ENCODE measurements at regions not wholly inside any gene's neighbourhood (a gene's known extent, or its start where the extent isn't known, plus 50 kb on each side); places are given as distances from the start of the nearest gene placed in this dataset.

DNA sequence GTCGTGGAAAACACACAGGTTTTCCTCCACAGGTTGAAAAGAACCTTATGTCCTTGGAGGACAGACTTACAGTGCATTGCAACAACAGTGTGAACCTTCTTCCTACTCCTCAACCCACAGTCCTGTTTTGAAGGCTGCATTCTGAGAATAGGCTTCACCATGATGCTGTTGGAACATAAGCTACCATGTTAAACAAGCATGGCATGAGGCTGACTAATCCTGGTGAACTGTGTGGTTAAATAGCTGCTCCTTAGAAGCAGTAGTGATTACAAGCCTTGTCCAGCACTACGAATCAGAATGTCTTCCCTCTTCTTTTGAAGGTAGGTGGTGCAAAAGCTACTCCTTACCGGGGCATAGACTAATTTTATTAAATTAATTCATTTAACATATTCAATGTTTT is 368.5 kb upstream of the EPHA7 start:
- H3K9me3 ChIP-seq (replicated peaks; ENCODE audit: control insufficient read depth, insufficient read depth, low read length): no peaks in the 10 kb centered on the region
- H3K4me2 ChIP-seq (ENCODE audit: insufficient read depth, low read length): no peak overlapping the region
- FAIRE-seq (no peak), DNase-seq (ENCODE audit: low read depth, low spot score) (no peak)
- intact Hi-C loops (cut with micrococcal nuclease): loop anchor here (5.0 kb wide), 1 partner anchor 111 kb away; no protein-coding TSS in a partner anchor
- no peak overlapping the region for H3K27ac ChIP-seq (ENCODE audit: insufficient read depth, low read depth, low read length)
- dilution Hi-C loops (cut with MboI; ENCODE audit: extremely low pct_ligation_motif_present, low sequenced_read_pairs): no loop called here
- no peak overlapping the region for H3K9ac ChIP-seq (replicated peaks; ENCODE audit: extremely low read depth, insufficient read depth, low read length)
- no peaks in the 10 kb centered on the region for H3K9me1 ChIP-seq (replicated peaks; ENCODE audit: control insufficient read depth, extremely low read depth, insufficient read depth, low read length)
- no peak overlapping the region for H2AFZ ChIP-seq (ENCODE audit: low read depth, low read length)
- CTCF ChIA-PET: interaction anchor here (0.7 kb wide), 1 partner anchor 11 kb away, joined by 4 read pairs; no protein-coding TSS in a partner anchor
- TF ChIP-seq EZH2 (IDR thresholded peaks at IDR 0.05; ENCODE audit: borderline replicate concordance, low read depth, low read length, severe bottlenecking): no peak
- TF ChIP-seq FOS (IDR thresholded peaks at IDR 0.05; ENCODE audit: borderline replicate concordance, insufficient read depth, low read length): no peak
- no peak for TF ChIP-seq POLR2AphosphoS5 (IDR thresholded peaks at IDR 0.05; ENCODE audit: insufficient read depth, low read depth, low read length)
- TF ChIP-seq, protein P1, sequence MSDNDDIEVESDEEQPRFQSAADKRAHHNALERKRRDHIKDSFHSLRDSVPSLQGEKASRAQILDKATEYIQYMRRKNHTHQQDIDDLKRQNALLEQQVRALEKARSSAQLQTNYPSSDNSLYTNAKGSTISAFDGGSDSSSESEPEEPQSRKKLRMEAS (IDR thresholded peaks at IDR 0.05; ENCODE audit: insufficient read depth, insufficient read length): no peak
- no peak for TF ChIP-seq MYC (IDR thresholded peaks at IDR 0.05; ENCODE audit: low read depth, low read length)
- no peak for TF ChIP-seq GATA2 (IDR thresholded peaks at IDR 0.05; ENCODE audit: insufficient read depth, insufficient read length, low read depth, low read length)
- TF ChIP-seq, protein P2, sequence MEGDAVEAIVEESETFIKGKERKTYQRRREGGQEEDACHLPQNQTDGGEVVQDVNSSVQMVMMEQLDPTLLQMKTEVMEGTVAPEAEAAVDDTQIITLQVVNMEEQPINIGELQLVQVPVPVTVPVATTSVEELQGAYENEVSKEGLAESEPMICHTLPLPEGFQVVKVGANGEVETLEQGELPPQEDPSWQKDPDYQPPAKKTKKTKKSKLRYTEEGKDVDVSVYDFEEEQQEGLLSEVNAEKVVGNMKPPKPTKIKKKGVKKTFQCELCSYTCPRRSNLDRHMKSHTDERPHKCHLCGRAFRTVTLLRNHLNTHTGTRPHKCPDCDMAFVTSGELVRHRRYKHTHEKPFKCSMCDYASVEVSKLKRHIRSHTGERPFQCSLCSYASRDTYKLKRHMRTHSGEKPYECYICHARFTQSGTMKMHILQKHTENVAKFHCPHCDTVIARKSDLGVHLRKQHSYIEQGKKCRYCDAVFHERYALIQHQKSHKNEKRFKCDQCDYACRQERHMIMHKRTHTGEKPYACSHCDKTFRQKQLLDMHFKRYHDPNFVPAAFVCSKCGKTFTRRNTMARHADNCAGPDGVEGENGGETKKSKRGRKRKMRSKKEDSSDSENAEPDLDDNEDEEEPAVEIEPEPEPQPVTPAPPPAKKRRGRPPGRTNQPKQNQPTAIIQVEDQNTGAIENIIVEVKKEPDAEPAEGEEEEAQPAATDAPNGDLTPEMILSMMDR (IDR thresholded peaks at IDR 0.05; ENCODE audit: extremely low read depth in 1 of 2, insufficient read depth in 1 of 2, low read depth in 1 of 2, low read length in 2 of 2): no peak
- TF ChIP-seq POLR2A (IDR thresholded peaks at IDR 0.05; ENCODE audit: low read depth, low read length): no peak
- TF ChIP-seq JUN (IDR thresholded peaks at IDR 0.05; ENCODE audit: borderline replicate concordance, insufficient read depth, insufficient read length, low read depth): no peak
- no peaks in the 10 kb centered on the region for H3K27me3 ChIP-seq (ENCODE audit: control insufficient read depth in 2 of 2, insufficient read depth in 2 of 2, low read length in 2 of 2)
- H3K79me2 ChIP-seq (ENCODE audit: control insufficient read depth, insufficient read depth, low read length): no peaks in the 10 kb centered on the region
- no peaks in the 10 kb centered on the region for H3K36me3 ChIP-seq (ENCODE audit: control insufficient read depth in 2 of 2, extremely low read depth in 1 of 2, insufficient read depth in 2 of 2, low read length in 2 of 2)
- POLR2A ChIA-PET: no interaction called here
- H3K4me1 ChIP-seq (ENCODE audit: control insufficient read depth, extremely low read depth, insufficient read depth, low read length): peaks cover 3% of the 10 kb centered on the region
- no peak overlapping the region for H3K4me3 ChIP-seq (replicated peaks in 1 of 3; ENCODE audit: insufficient read depth in 1 of 3, low read depth in 1 of 3, low read length in 3 of 3)
- BruUV-seq (replicated peaks): no TSS peak
- no peaks in the 10 kb centered on the region for H4K20me1 ChIP-seq (replicated peaks; ENCODE audit: control insufficient read depth, extremely low read depth, insufficient read depth, low read length)
